Fibroblast of lung (primary cell): ENCODE measurements at regions not wholly inside any gene's neighbourhood (a gene's known extent, or its start where the extent isn't known, plus 50 kb on each side); places are given as distances from the start of the nearest gene placed in this dataset.

ENCODE experiments used
- DNase-seq, 2 donors: peaks; one replicate each; pipeline versions ENCODE4 v3.0.0 to v3.0.0-alpha.2; 2010; ENCODE audit warnings: low read depth in 2 of 2
- H2AFZ ChIP-seq: 2 replicates; pipeline ENCODE4 v1.5.1; 2012; ENCODE audit warnings: low read length, control low read depth, inconsistent platforms
- H3K27ac ChIP-seq: 2 replicates; pipeline ENCODE4 v1.5.1; 2011; ENCODE audit warnings: low read length, control low read depth; ENCODE audit not compliant: insufficient read depth
- H3K27me3 ChIP-seq: 2 replicates; pipeline ENCODE4 v1.5.1; 2011; ENCODE audit warnings: mild to moderate bottlenecking, low read length; ENCODE audit not compliant: control insufficient read depth, insufficient read depth
- H3K36me3 ChIP-seq: 2 replicates; pipeline ENCODE4 v1.5.1; 2011; ENCODE audit warnings: low read length; ENCODE audit not compliant: control insufficient read depth, insufficient read depth
- H3K4me1 ChIP-seq: 2 replicates; pipeline ENCODE4 v1.5.1; 2011; ENCODE audit warnings: low read length; ENCODE audit not compliant: control insufficient read depth, insufficient read depth; ENCODE audit errors: extremely low read depth
- H3K4me2 ChIP-seq: 2 replicates; pipeline ENCODE4 v1.5.1; 2011; ENCODE audit warnings: low read length, control low read depth; ENCODE audit not compliant: insufficient read depth; ENCODE audit errors: extremely low read depth
- H3K4me3 ChIP-seq, 4 experiments: fragments of 200-600 bp in 1 of 4; sonication (generic) in 1 of 4; replicated peaks in 1 of 4; 2 replicates each; pipeline ENCODE4 v1.5.1; 2011 to 2016; ENCODE audit warnings: low read length in 4 of 4, low read depth in 3 of 4, mild to moderate bottlenecking in 3 of 4, control low read depth in 2 of 4, inconsistent platforms in 1 of 4, mixed read lengths in 1 of 4; ENCODE audit not compliant: insufficient read depth in 1 of 4; ENCODE audit errors: control extremely low read depth in 1 of 4
- H3K79me2 ChIP-seq: 2 replicates; pipeline ENCODE4 v1.5.1; 2012; ENCODE audit warnings: mild to moderate bottlenecking, low read length, inconsistent platforms; ENCODE audit not compliant: control insufficient read depth, insufficient read depth
- H3K9ac ChIP-seq: 2 replicates; pipeline ENCODE4 v1.5.1; 2011; ENCODE audit warnings: mild to moderate bottlenecking, low read length, control low read depth; ENCODE audit not compliant: insufficient read depth
- H3K9me3 ChIP-seq: 2 replicates; pipeline ENCODE4 v1.5.1; 2012; ENCODE audit warnings: low read depth, low read length; ENCODE audit not compliant: control insufficient read depth, insufficient read depth
- H4K20me1 ChIP-seq: 2 replicates; pipeline ENCODE4 v1.5.1; 2011; ENCODE audit warnings: low read length; ENCODE audit not compliant: control insufficient read depth, insufficient read depth; ENCODE audit errors: extremely low read depth
- EZH2 ChIP-seq: IDR thresholded peaks from 2 replicates; pipeline ENCODE4 v1.5.1; 2012; ENCODE audit warnings: low read length, control low read depth, mild to moderate bottlenecking; ENCODE audit errors: missing control alignments
- TF ChIP-seq, protein P1 (sequence below), 2 donors: IDR thresholded peaks in 1 of 2; conservative IDR thresholded peaks in 1 of 2; 1 replicate in 1 of 2; 2 replicates in 1 of 2; pipeline ENCODE4 v1.5.1; 2011 to 2012; ENCODE audit warnings: low read length in 2 of 2, control low read depth in 1 of 2, inconsistent platforms in 1 of 2, low read depth in 1 of 2, mild to moderate bottlenecking in 1 of 2

DNA sequence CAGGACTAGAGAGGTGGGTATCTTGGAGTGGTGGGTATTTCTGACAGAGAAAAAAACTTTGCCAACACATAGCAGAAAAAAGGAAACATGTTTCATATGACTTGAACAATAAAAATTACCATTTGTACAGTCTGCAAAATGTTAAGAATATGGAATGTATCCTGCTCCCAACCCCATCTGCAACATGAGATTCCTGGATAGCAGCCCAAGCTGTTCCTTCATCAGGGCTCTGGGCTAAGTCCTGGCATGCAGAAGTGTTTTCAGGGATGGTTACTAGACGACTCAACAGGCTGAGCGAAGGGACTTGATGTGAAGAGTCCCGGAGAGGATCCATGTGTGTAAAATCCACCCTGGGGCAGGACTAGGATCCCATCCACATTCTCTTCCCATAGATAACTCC is 121.0 kb upstream of the IRX3 start:
- Histone ChIP-seq H3K4me2 (no peak overlapping the region), H3K36me3 (no peaks in the 10 kb centered on the region), H3K4me1 (no peaks in the 10 kb centered on the region), H3K27me3 (no peaks in the 10 kb centered on the region), H3K27ac (no peak overlapping the region), H3K9ac (no peak overlapping the region), H2AFZ (no peak overlapping the region), H3K4me3 (no peak overlapping the region), H3K9me3 (no peaks in the 10 kb centered on the region), H3K79me2 (no peaks in the 10 kb centered on the region), H4K20me1 (no peaks in the 10 kb centered on the region)
- peak; percentile 50 to 55 for DNase-seq
- TF ChIP-seq EZH2: no peak
- TF ChIP-seq, protein P1, sequence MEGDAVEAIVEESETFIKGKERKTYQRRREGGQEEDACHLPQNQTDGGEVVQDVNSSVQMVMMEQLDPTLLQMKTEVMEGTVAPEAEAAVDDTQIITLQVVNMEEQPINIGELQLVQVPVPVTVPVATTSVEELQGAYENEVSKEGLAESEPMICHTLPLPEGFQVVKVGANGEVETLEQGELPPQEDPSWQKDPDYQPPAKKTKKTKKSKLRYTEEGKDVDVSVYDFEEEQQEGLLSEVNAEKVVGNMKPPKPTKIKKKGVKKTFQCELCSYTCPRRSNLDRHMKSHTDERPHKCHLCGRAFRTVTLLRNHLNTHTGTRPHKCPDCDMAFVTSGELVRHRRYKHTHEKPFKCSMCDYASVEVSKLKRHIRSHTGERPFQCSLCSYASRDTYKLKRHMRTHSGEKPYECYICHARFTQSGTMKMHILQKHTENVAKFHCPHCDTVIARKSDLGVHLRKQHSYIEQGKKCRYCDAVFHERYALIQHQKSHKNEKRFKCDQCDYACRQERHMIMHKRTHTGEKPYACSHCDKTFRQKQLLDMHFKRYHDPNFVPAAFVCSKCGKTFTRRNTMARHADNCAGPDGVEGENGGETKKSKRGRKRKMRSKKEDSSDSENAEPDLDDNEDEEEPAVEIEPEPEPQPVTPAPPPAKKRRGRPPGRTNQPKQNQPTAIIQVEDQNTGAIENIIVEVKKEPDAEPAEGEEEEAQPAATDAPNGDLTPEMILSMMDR (conservative IDR thresholded peaks at IDR 0.05 in 1 of 2, IDR thresholded peaks at IDR 0.05 in 1 of 2; ENCODE audit: low read depth in 1 of 2, low read length in 2 of 2): no peak

DNA sequence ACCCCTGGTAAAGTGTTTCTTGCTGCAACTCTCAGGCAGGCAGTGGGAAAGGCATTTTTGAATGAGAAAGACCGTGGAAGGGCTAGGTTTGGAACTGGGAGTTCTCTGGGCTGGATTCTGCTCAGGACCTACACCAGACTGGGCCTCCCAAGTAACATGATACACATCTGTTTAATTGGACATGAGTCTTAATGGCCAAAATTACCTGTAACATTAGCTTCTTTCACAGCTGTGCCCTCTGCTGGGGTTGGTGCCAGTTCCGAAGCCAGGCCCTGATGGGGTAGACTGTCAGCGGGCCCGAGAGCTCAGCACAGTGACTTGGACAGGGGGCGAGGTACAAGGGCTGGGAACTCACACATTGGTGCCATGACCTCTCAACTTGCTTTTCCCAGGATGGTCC is 118.9 kb upstream of the IRX3 start:
- TF ChIP-seq EZH2: no peak
- TF ChIP-seq, protein P1 (conservative IDR thresholded peaks at IDR 0.05 in 1 of 2, IDR thresholded peaks at IDR 0.05 in 1 of 2; ENCODE audit: low read depth in 1 of 2, low read length in 2 of 2): no peak
- H3K9ac ChIP-seq: no peak overlapping the region
- no peaks in the 10 kb centered on the region for H3K9me3 ChIP-seq
- H3K36me3 ChIP-seq: no peaks in the 10 kb centered on the region
- H3K4me1 ChIP-seq: no peaks in the 10 kb centered on the region
- no peak overlapping the region for H2AFZ ChIP-seq
- H4K20me1 ChIP-seq: no peaks in the 10 kb centered on the region
- no peak overlapping the region for H3K4me2 ChIP-seq
- no peak overlapping the region for H3K4me3 ChIP-seq
- no peak overlapping the region for H3K27ac ChIP-seq
- no peak for DNase-seq
- H3K27me3 ChIP-seq: no peaks in the 10 kb centered on the region
- H3K79me2 ChIP-seq: no peaks in the 10 kb centered on the region

DNA sequence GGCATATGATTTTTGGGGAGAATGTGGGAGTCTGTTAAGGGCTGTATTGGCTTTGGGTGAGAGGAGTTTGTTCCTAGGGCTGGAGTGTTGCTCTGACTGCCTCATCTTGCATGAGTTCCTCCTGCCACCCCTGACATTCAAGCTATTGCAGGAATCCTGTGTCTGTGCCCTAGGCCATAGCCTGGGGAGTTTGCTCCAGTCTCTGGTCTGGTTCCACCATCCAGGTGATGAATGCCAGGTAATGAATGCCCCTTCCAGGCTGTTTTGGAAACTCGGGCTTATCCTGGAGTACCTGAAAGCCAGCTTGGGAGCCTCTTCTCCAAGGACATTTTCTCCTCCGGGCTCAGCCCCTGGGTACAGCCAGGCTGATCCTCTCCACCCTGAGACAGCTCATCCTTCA is 117.0 kb upstream of the IRX3 start:
- H3K9ac ChIP-seq: no peak overlapping the region
- H3K4me1 ChIP-seq: no peaks in the 10 kb centered on the region
- H3K9me3 ChIP-seq: no peaks in the 10 kb centered on the region
- no peak overlapping the region for H2AFZ ChIP-seq
- no peak for DNase-seq
- H3K4me3 ChIP-seq: no peak overlapping the region
- H3K36me3 ChIP-seq: no peaks in the 10 kb centered on the region
- no peak overlapping the region for H3K4me2 ChIP-seq
- no peaks in the 10 kb centered on the region for H4K20me1 ChIP-seq
- H3K79me2 ChIP-seq: no peaks in the 10 kb centered on the region
- H3K27ac ChIP-seq: no peak overlapping the region
- TF ChIP-seq, protein P1 (conservative IDR thresholded peaks at IDR 0.05 in 1 of 2, IDR thresholded peaks at IDR 0.05 in 1 of 2; ENCODE audit: low read depth in 1 of 2, low read length in 2 of 2): no peak
- no peak for TF ChIP-seq EZH2
- H3K27me3 ChIP-seq: no peaks in the 10 kb centered on the region
